ENCODE measurements at regions not wholly inside any gene's neighbourhood (a gene's known extent, or its start where the extent isn't known, plus 50 kb on each side); places are given as distances from the start of the nearest gene placed in this dataset.

- Histone ChIP-seq H3K9me3 (ENCODE audit: control insufficient read depth in 1 of 2, low read length in 2 of 2) (no peaks in the 10 kb centered on the region), H3K4me3 (ENCODE audit: low read depth in 1 of 2, low read length in 2 of 2) (no peak overlapping the region), H3K27ac (ENCODE audit: low read depth, low read length) (no peak overlapping the region), H3K9ac (ENCODE audit: low read depth in 1 of 2, low read length in 2 of 2) (no peak overlapping the region), H3K27me3 (ENCODE audit: control insufficient read depth in 1 of 2, insufficient read depth in 2 of 2, low read length in 2 of 2) (no peaks in the 10 kb centered on the region), H3K36me3 (ENCODE audit: control insufficient read depth in 1 of 2, insufficient read depth in 2 of 2, low read length in 2 of 2) (no peaks in the 10 kb centered on the region), H3K4me1 (ENCODE audit: control insufficient read depth in 1 of 2, insufficient read depth in 2 of 2, low read length in 2 of 2) (no peaks in the 10 kb centered on the region)
Measured at GRCh38 chr4:111961809-111962208, 183.4 kb upstream of the FAM241A start.

- Histone ChIP-seq H3K27ac (ENCODE audit: low read depth, low read length) (no peak overlapping the region), H3K27me3 (ENCODE audit: control insufficient read depth in 1 of 2, insufficient read depth in 2 of 2, low read length in 2 of 2) (no peaks in the 10 kb centered on the region), H3K9ac (ENCODE audit: low read depth in 1 of 2, low read length in 2 of 2) (no peak overlapping the region), H3K4me1 (ENCODE audit: control insufficient read depth in 1 of 2, insufficient read depth in 2 of 2, low read length in 2 of 2) (no peaks in the 10 kb centered on the region), H3K9me3 (ENCODE audit: control insufficient read depth in 1 of 2, low read length in 2 of 2) (no peaks in the 10 kb centered on the region), H3K36me3 (ENCODE audit: control insufficient read depth in 1 of 2, insufficient read depth in 2 of 2, low read length in 2 of 2) (no peaks in the 10 kb centered on the region), H3K4me3 (ENCODE audit: low read depth in 1 of 2, low read length in 2 of 2) (no peak overlapping the region)
Measured at GRCh38 chr4:111963158-111963700, 182.0 kb upstream of the FAM241A start.

- Histone ChIP-seq H3K9me3 (ENCODE audit: control insufficient read depth in 1 of 2, low read length in 2 of 2) (no peaks in the 10 kb centered on the region), H3K27ac (ENCODE audit: low read depth, low read length) (no peak overlapping the region), H3K9ac (ENCODE audit: low read depth in 1 of 2, low read length in 2 of 2) (no peak overlapping the region), H3K4me1 (ENCODE audit: control insufficient read depth in 1 of 2, insufficient read depth in 2 of 2, low read length in 2 of 2) (no peaks in the 10 kb centered on the region), H3K4me3 (ENCODE audit: low read depth in 1 of 2, low read length in 2 of 2) (no peak overlapping the region), H3K27me3 (ENCODE audit: control insufficient read depth in 1 of 2, insufficient read depth in 2 of 2, low read length in 2 of 2) (no peaks in the 10 kb centered on the region), H3K36me3 (ENCODE audit: control insufficient read depth in 1 of 2, insufficient read depth in 2 of 2, low read length in 2 of 2) (no peaks in the 10 kb centered on the region)
Measured at GRCh38 chr4:111977419-111977965, 167.8 kb upstream of the FAM241A start.

GRCh38 chr4:111979921-111980320 lies 165.3 kb upstream of the FAM241A start:
- Histone ChIP-seq H3K36me3 (ENCODE audit: control insufficient read depth in 1 of 2, insufficient read depth in 2 of 2, low read length in 2 of 2) (no peaks in the 10 kb centered on the region), H3K27ac (ENCODE audit: low read depth, low read length) (no peak overlapping the region), H3K9ac (ENCODE audit: low read depth in 1 of 2, low read length in 2 of 2) (no peak overlapping the region), H3K4me3 (ENCODE audit: low read depth in 1 of 2, low read length in 2 of 2) (no peak overlapping the region), H3K9me3 (ENCODE audit: control insufficient read depth in 1 of 2, low read length in 2 of 2) (no peaks in the 10 kb centered on the region), H3K4me1 (ENCODE audit: control insufficient read depth in 1 of 2, insufficient read depth in 2 of 2, low read length in 2 of 2) (no peaks in the 10 kb centered on the region), H3K27me3 (ENCODE audit: control insufficient read depth in 1 of 2, insufficient read depth in 2 of 2, low read length in 2 of 2) (no peaks in the 10 kb centered on the region)

GRCh38 chr4:111982089-111982488 lies 163.2 kb upstream of the FAM241A start:
- Histone ChIP-seq H3K4me3 (ENCODE audit: low read depth in 1 of 2, low read length in 2 of 2) (no peak overlapping the region), H3K4me1 (ENCODE audit: control insufficient read depth in 1 of 2, insufficient read depth in 2 of 2, low read length in 2 of 2) (no peaks in the 10 kb centered on the region), H3K9me3 (ENCODE audit: control insufficient read depth in 1 of 2, low read length in 2 of 2) (no peaks in the 10 kb centered on the region), H3K9ac (ENCODE audit: low read depth in 1 of 2, low read length in 2 of 2) (no peak overlapping the region), H3K27ac (ENCODE audit: low read depth, low read length) (no peak overlapping the region), H3K36me3 (ENCODE audit: control insufficient read depth in 1 of 2, insufficient read depth in 2 of 2, low read length in 2 of 2) (no peaks in the 10 kb centered on the region), H3K27me3 (ENCODE audit: control insufficient read depth in 1 of 2, insufficient read depth in 2 of 2, low read length in 2 of 2) (peaks cover 0 to 8% of the 10 kb centered on the region in 2 donors)

- Histone ChIP-seq H3K4me3 (ENCODE audit: low read depth in 1 of 2, low read length in 2 of 2) (no peak overlapping the region), H3K36me3 (ENCODE audit: control insufficient read depth in 1 of 2, insufficient read depth in 2 of 2, low read length in 2 of 2) (no peaks in the 10 kb centered on the region), H3K9me3 (ENCODE audit: control insufficient read depth in 1 of 2, low read length in 2 of 2) (no peaks in the 10 kb centered on the region), H3K27ac (ENCODE audit: low read depth, low read length) (no peak overlapping the region), H3K9ac (ENCODE audit: low read depth in 1 of 2, low read length in 2 of 2) (no peak overlapping the region), H3K4me1 (ENCODE audit: control insufficient read depth in 1 of 2, insufficient read depth in 2 of 2, low read length in 2 of 2) (no peaks in the 10 kb centered on the region), H3K27me3 (ENCODE audit: control insufficient read depth in 1 of 2, insufficient read depth in 2 of 2, low read length in 2 of 2) (peaks cover 0 to 8% of the 10 kb centered on the region in 2 donors)
Measured at GRCh38 chr4:111984169-111984819, 161.0 kb upstream of the FAM241A start.

- H3K9ac ChIP-seq (ENCODE audit: low read depth in 1 of 2, low read length in 2 of 2) = no peak overlapping the region
- H3K36me3 ChIP-seq (ENCODE audit: control insufficient read depth in 1 of 2, insufficient read depth in 2 of 2, low read length in 2 of 2) = no peaks in the 10 kb centered on the region
- no peak overlapping the region for H3K27ac ChIP-seq (ENCODE audit: low read depth, low read length)
- H3K27me3 ChIP-seq (ENCODE audit: control insufficient read depth in 1 of 2, insufficient read depth in 2 of 2, low read length in 2 of 2) = peaks cover 0 to 8% of the 10 kb centered on the region in 2 donors
- no peaks in the 10 kb centered on the region for H3K4me1 ChIP-seq (ENCODE audit: control insufficient read depth in 1 of 2, insufficient read depth in 2 of 2, low read length in 2 of 2)
- no peaks in the 10 kb centered on the region for H3K9me3 ChIP-seq (ENCODE audit: control insufficient read depth in 1 of 2, low read length in 2 of 2)
- no peak overlapping the region for H3K4me3 ChIP-seq (ENCODE audit: low read depth in 1 of 2, low read length in 2 of 2)
Measured at GRCh38 chr4:111985426-111985825, 159.8 kb upstream of the FAM241A start.

- Histone ChIP-seq H3K36me3 (ENCODE audit: control insufficient read depth in 1 of 2, insufficient read depth in 2 of 2, low read length in 2 of 2) (no peaks in the 10 kb centered on the region), H3K27me3 (ENCODE audit: control insufficient read depth in 1 of 2, insufficient read depth in 2 of 2, low read length in 2 of 2) (peaks cover 0 to 8% of the 10 kb centered on the region in 2 donors), H3K9ac (ENCODE audit: low read depth in 1 of 2, low read length in 2 of 2) (no peak overlapping the region), H3K4me3 (ENCODE audit: low read depth in 1 of 2, low read length in 2 of 2) (no peak overlapping the region), H3K4me1 (ENCODE audit: control insufficient read depth in 1 of 2, insufficient read depth in 2 of 2, low read length in 2 of 2) (no peaks in the 10 kb centered on the region), H3K9me3 (ENCODE audit: control insufficient read depth in 1 of 2, low read length in 2 of 2) (no peaks in the 10 kb centered on the region), H3K27ac (ENCODE audit: low read depth, low read length) (no peak overlapping the region)
Measured at GRCh38 chr4:111986095-111986494, 159.2 kb upstream of the FAM241A start.

- Histone ChIP-seq H3K9ac (ENCODE audit: low read depth in 1 of 2, low read length in 2 of 2) (no peak overlapping the region), H3K27ac (ENCODE audit: low read depth, low read length) (no peak overlapping the region), H3K4me1 (ENCODE audit: control insufficient read depth in 1 of 2, insufficient read depth in 2 of 2, low read length in 2 of 2) (no peaks in the 10 kb centered on the region), H3K9me3 (ENCODE audit: control insufficient read depth in 1 of 2, low read length in 2 of 2) (no peaks in the 10 kb centered on the region), H3K36me3 (ENCODE audit: control insufficient read depth in 1 of 2, insufficient read depth in 2 of 2, low read length in 2 of 2) (no peaks in the 10 kb centered on the region), H3K4me3 (ENCODE audit: low read depth in 1 of 2, low read length in 2 of 2) (no peak overlapping the region), H3K27me3 (ENCODE audit: control insufficient read depth in 1 of 2, insufficient read depth in 2 of 2, low read length in 2 of 2) (peaks cover 0 to 8% of the 10 kb centered on the region in 2 donors)
Measured at GRCh38 chr4:111988514-111988913, 156.7 kb upstream of the FAM241A start.

- Histone ChIP-seq H3K27me3 (ENCODE audit: control insufficient read depth in 1 of 2, insufficient read depth in 2 of 2, low read length in 2 of 2) (peaks cover 0 to 8% of the 10 kb centered on the region in 2 donors), H3K4me3 (ENCODE audit: low read depth in 1 of 2, low read length in 2 of 2) (no peak overlapping the region), H3K36me3 (ENCODE audit: control insufficient read depth in 1 of 2, insufficient read depth in 2 of 2, low read length in 2 of 2) (no peaks in the 10 kb centered on the region), H3K4me1 (ENCODE audit: control insufficient read depth in 1 of 2, insufficient read depth in 2 of 2, low read length in 2 of 2) (no peaks in the 10 kb centered on the region), H3K9ac (ENCODE audit: low read depth in 1 of 2, low read length in 2 of 2) (no peak overlapping the region), H3K27ac (ENCODE audit: low read depth, low read length) (no peak overlapping the region), H3K9me3 (ENCODE audit: control insufficient read depth in 1 of 2, low read length in 2 of 2) (no peaks in the 10 kb centered on the region)
Measured at GRCh38 chr4:111989817-111990216, 155.4 kb upstream of the FAM241A start.

Data from duodenal mucosa (tissue), 2 donors.